ENCODE measurements at regions not wholly inside any gene's neighbourhood (a gene's known extent, or its start where the extent isn't known, plus 50 kb on each side); places are given as distances from the start of the nearest gene placed in this dataset.

GRCh38 chr1:79585801-79586200, 579.3 kb upstream of the ADGRL4 start:
- no peak for DNase-seq (ENCODE audit: low spot score)
- Histone ChIP-seq H3K4me1 (ENCODE audit: insufficient read depth, low read length, poor library complexity, severe bottlenecking) (no peaks in the 10 kb centered on the region), H3K27ac (ENCODE audit: low read depth, low read length, poor library complexity, severe bottlenecking) (no peak overlapping the region), H3K36me3 (ENCODE audit: insufficient read depth, low read length, poor library complexity, severe bottlenecking) (no peaks in the 10 kb centered on the region), H3K4me3 (ENCODE audit: low read depth, low read length, poor library complexity, severe bottlenecking) (no peak overlapping the region), H3K27me3 (replicated peaks; ENCODE audit: insufficient read depth, low read depth, low read length, poor library complexity) (no peaks in the 10 kb centered on the region), H3K9me3 (ENCODE audit: low read depth, low read length, poor library complexity, severe bottlenecking) (no peaks in the 10 kb centered on the region)
- ChIA-PET POLR2A (ENCODE audit: low non-redundant PET) (no interaction called here), CTCF (no interaction called here)
- no TSS peak for BruUV-seq (replicated peaks)
- intact Hi-C loops (cut with micrococcal nuclease; ENCODE audit: unreplicated experiment): no loop called here
- no peak for TF ChIP-seq EZH2 (IDR thresholded peaks at IDR 0.05; ENCODE audit: borderline replicate concordance, low read depth, low read length, poor library complexity, severe bottlenecking)
- no peak for TF ChIP-seq CTCF (conservative IDR thresholded peaks at IDR 0.05; ENCODE audit: low read depth, low read length)

GRCh38 chr1:79575424-79575823, 568.9 kb upstream of the ADGRL4 start:
- peak; percentile 11 for DNase-seq (ENCODE audit: low spot score)
- no peaks in the 10 kb centered on the region for H3K9me3 ChIP-seq (ENCODE audit: low read depth, low read length, poor library complexity, severe bottlenecking)
- no peaks in the 10 kb centered on the region for H3K4me1 ChIP-seq (ENCODE audit: insufficient read depth, low read length, poor library complexity, severe bottlenecking)
- H3K27me3 ChIP-seq (replicated peaks; ENCODE audit: insufficient read depth, low read depth, low read length, poor library complexity): no peaks in the 10 kb centered on the region
- POLR2A ChIA-PET (ENCODE audit: low non-redundant PET): no interaction called here
- TF ChIP-seq CTCF (conservative IDR thresholded peaks at IDR 0.05; ENCODE audit: low read depth, low read length): no peak
- no peak for TF ChIP-seq EZH2 (IDR thresholded peaks at IDR 0.05; ENCODE audit: borderline replicate concordance, low read depth, low read length, poor library complexity, severe bottlenecking)
- CTCF ChIA-PET: no interaction called here
- H3K27ac ChIP-seq (ENCODE audit: low read depth, low read length, poor library complexity, severe bottlenecking): no peak overlapping the region
- no peak overlapping the region for H3K4me3 ChIP-seq (ENCODE audit: low read depth, low read length, poor library complexity, severe bottlenecking)
- intact Hi-C loops (cut with micrococcal nuclease; ENCODE audit: unreplicated experiment): no loop called here
- H3K36me3 ChIP-seq (ENCODE audit: insufficient read depth, low read length, poor library complexity, severe bottlenecking): no peaks in the 10 kb centered on the region
- no TSS peak for BruUV-seq (replicated peaks)

GRCh38 chr1:79568411-79568810, 561.9 kb upstream of the ADGRL4 start:
- POLR2A ChIA-PET (ENCODE audit: low non-redundant PET): no interaction called here
- H3K4me1 ChIP-seq (ENCODE audit: insufficient read depth, low read length, poor library complexity, severe bottlenecking): no peaks in the 10 kb centered on the region
- CTCF ChIA-PET: no interaction called here
- no peaks in the 10 kb centered on the region for H3K27me3 ChIP-seq (replicated peaks; ENCODE audit: insufficient read depth, low read depth, low read length, poor library complexity)
- H3K36me3 ChIP-seq (ENCODE audit: insufficient read depth, low read length, poor library complexity, severe bottlenecking): no peaks in the 10 kb centered on the region
- intact Hi-C loops (cut with micrococcal nuclease; ENCODE audit: unreplicated experiment): no loop called here
- no peak overlapping the region for H3K27ac ChIP-seq (ENCODE audit: low read depth, low read length, poor library complexity, severe bottlenecking)
- no peak overlapping the region for H3K4me3 ChIP-seq (ENCODE audit: low read depth, low read length, poor library complexity, severe bottlenecking)
- no peak for DNase-seq (ENCODE audit: low spot score)
- H3K9me3 ChIP-seq (ENCODE audit: low read depth, low read length, poor library complexity, severe bottlenecking): no peaks in the 10 kb centered on the region
- BruUV-seq (replicated peaks): no TSS peak
- TF ChIP-seq CTCF (conservative IDR thresholded peaks at IDR 0.05; ENCODE audit: low read depth, low read length): no peak
- TF ChIP-seq EZH2 (IDR thresholded peaks at IDR 0.05; ENCODE audit: borderline replicate concordance, low read depth, low read length, poor library complexity, severe bottlenecking): no peak

All from A673 (cell line).